T-helper 1 cell treated with Interleukin-12 subunit alpha and Interleukin-12 subunit beta and Interleukin-4 antibody, amounts not matched to agents 30 μg/mL and 1 μg/mL, for 36 hours (primary cell): ENCODE measurements at regions not wholly inside any gene's neighbourhood (a gene's known extent, or its start where the extent isn't known, plus 50 kb on each side); places are given as distances from the start of the nearest gene placed in this dataset.
"Not testable (repeated sequence)": the region's sequence is repeated elsewhere in the genome, so short reads cannot be mapped to it uniquely, and the experiment has no call there.

Experiments used
- H3K27ac Mint-ChIP-seq: one replicate; pipeline ENCODE4 v1.8.0; 2021; ENCODE audit warnings: mild to moderate bottlenecking, mixed read lengths
- H3K27me3 Mint-ChIP-seq: one replicate; pipeline ENCODE4 v1.8.0; 2021; ENCODE audit warnings: low read depth, mixed read lengths
- H3K36me3 Mint-ChIP-seq: one replicate; pipeline ENCODE4 v1.8.0; 2021; ENCODE audit warnings: low read depth, mixed read lengths
- H3K4me1 Mint-ChIP-seq: one replicate; pipeline ENCODE4 v1.8.0; 2021; ENCODE audit warnings: low read depth, mixed read lengths
- H3K4me3 Mint-ChIP-seq: one replicate; pipeline ENCODE4 v1.8.0; 2021; ENCODE audit warnings: mild to moderate bottlenecking, moderate library complexity, mixed read lengths
- H3K9me3 Mint-ChIP-seq: one replicate; pipeline ENCODE4 v1.8.0; 2021; ENCODE audit warnings: mixed read lengths

DNA sequence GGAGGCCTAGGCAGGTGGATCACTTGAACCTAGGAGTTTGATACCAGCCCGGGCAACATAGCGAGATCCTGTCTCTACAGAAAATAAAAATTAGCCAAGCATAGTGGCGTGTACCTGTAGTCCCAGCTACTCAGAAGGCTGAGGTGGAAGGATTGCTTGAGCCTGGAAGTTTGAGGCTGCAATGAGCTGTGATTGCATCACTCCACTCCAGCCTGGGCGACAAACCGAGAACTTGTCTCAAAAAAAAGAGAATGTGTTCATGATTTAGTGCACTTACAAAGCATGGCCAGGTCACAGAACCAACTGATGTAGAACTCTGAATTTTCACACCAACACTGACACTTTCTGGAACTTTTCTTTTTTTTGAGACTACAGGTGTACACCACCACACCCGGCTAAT, 182.7 kb downstream of the ZFP64 start:
- Mint-ChIP-seq H3K36me3 (no peaks in the 10 kb centered on the region), H3K4me3 (no peak overlapping the region), H3K4me1 (no peaks in the 10 kb centered on the region), H3K27me3 (peaks cover 10% of the 10 kb centered on the region), H3K9me3 (peaks cover 9% of the 10 kb centered on the region), H3K27ac (no peak overlapping the region)

DNA sequence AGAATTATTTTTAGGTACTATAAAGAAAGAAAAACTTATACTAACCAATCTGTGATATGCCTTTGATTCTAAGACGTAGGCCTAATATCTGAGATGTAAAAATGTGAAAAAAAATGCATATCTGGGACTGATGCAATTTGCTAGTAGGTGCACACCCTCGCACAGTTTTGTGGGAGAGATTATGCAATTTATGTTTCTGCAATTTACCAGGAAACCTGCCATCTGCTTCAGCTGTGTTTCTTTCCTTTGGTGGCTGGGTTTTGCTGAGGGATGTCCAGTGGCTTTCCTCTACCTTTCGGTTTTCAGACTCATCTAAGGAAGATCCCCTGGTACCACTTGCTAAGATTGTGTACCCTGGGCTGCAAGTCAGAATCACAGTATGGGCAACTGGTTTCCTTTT, 186.9 kb downstream of the ZFP64 start:
- H3K4me1 Mint-ChIP-seq = peaks cover 3% of the 10 kb centered on the region
- peaks cover 21% of the 10 kb centered on the region for H3K27me3 Mint-ChIP-seq
- H3K36me3 Mint-ChIP-seq = no peaks in the 10 kb centered on the region
- H3K4me3 Mint-ChIP-seq = no peak overlapping the region
- no peak overlapping the region for H3K27ac Mint-ChIP-seq
- H3K9me3 Mint-ChIP-seq = no peaks in the 10 kb centered on the region

- no peak overlapping the region for H3K27ac Mint-ChIP-seq
- peaks cover 21% of the 10 kb centered on the region for H3K27me3 Mint-ChIP-seq
- H3K36me3 Mint-ChIP-seq = no peaks in the 10 kb centered on the region
- no peak overlapping the region for H3K4me3 Mint-ChIP-seq
- H3K9me3 Mint-ChIP-seq = no peaks in the 10 kb centered on the region
- H3K4me1 Mint-ChIP-seq = peaks cover 3% of the 10 kb centered on the region
Observed at GRCh38 chr20:52004018-52004417, 187.6 kb downstream of the ZFP64 start.

- no peaks in the 10 kb centered on the region for H3K36me3 Mint-ChIP-seq
- H3K27me3 Mint-ChIP-seq = peaks cover 21% of the 10 kb centered on the region
- H3K4me1 Mint-ChIP-seq = peaks cover 3% of the 10 kb centered on the region
- no peak overlapping the region for H3K4me3 Mint-ChIP-seq
- H3K27ac Mint-ChIP-seq = no peak overlapping the region
- no peaks in the 10 kb centered on the region for H3K9me3 Mint-ChIP-seq
Observed at GRCh38 chr20:52003415-52003814, 188.2 kb downstream of the ZFP64 start.

DNA sequence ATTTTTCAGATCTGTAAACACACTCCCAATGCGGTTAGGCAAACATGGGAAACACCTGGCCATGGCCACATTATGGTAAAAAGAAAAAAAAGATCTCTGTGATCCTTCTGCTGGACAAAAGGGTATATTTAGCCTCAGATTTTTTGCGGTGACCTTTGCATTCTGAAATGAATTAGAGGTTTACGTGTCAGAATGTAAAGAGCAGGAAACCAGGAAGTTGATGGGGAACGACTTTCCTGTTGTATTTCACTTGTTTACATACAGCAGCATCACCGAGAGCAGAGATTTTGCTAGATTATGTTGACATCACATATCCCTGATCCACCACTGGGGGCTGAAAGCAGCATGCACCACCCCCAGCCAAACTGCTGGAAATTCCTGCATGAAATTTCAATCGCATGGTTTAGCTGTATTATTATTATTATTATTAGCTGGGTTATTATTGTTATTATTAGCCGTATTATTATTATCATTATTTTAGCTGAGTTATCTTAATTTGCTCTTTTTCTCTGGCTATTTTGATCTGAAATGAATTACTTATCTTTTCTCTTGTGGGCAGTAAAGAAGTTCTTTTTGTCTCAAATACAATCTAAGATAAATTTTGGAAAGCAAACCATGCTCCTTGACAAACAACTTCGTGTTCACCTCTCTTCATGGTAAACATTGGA, 189.4 kb downstream of the ZFP64 start:
- no peak overlapping the region for H3K27ac Mint-ChIP-seq
- H3K9me3 Mint-ChIP-seq = no peaks in the 10 kb centered on the region
- H3K36me3 Mint-ChIP-seq = no peaks in the 10 kb centered on the region
- H3K4me3 Mint-ChIP-seq = no peak overlapping the region
- peaks cover 21% of the 10 kb centered on the region for H3K27me3 Mint-ChIP-seq
- H3K4me1 Mint-ChIP-seq = peaks cover 3% of the 10 kb centered on the region

DNA sequence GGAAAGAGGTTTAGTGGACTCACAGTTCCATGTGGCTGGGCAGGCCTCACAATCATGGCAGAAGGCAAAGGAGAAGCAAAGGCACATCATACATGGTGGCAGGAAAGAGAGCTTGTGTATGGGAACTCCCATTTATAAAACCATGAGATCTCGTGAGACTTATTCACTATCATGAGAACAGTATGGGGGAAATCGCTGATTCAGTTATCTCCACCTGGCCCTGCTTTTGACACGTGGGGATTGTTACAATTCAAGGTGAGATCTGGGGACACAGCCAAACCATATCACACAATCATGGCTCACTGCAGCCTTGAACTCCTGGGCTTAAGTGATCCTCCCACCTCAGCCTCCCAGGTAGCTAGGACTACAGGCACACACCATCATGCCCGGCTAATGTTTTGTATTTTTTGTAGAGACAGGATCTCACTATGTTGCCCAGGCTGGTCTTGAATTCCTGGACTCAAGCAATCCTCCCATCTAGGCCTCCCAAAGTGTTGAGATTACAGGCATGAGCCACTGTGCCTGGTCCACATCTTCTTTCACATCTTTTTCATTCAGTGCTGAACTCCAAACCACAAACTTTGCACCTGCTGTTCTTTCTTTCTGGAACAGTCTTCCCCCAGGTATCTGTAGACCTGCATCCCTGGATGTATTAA, 194.2 kb downstream of the ZFP64 start:
- not testable (repeated sequence) for H3K27me3 Mint-ChIP-seq, H3K4me1 Mint-ChIP-seq, H3K9me3 Mint-ChIP-seq, H3K36me3 Mint-ChIP-seq, H3K4me3 Mint-ChIP-seq, H3K27ac Mint-ChIP-seq

DNA sequence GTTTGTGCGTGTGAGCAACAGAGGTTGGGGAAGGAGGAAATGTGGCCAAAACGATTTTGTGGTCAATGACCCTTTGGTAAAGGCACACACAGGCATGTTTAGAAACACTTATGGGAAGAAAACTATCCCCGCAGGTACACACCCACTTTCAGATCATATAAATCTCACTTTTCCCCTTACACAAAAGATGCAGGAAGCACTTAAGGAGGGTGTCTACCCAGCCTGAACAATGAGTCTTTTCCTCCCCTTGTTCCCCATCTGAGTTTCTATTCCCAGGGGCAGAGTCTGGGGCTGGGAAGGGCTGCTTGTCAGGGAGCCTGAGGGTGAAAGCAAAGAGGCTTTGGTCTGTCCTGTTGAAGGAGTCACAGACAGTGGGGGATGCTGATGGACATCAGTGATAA, 193.2 kb upstream of the SALL4 start:
- Mint-ChIP-seq H3K36me3 (no peaks in the 10 kb centered on the region), H3K27me3 (no peaks in the 10 kb centered on the region), H3K4me1 (no peaks in the 10 kb centered on the region), H3K4me3 (no peak overlapping the region), H3K9me3 (no peaks in the 10 kb centered on the region), H3K27ac (no peak overlapping the region)

- Mint-ChIP-seq H3K36me3 (no peaks in the 10 kb centered on the region), H3K4me3 (no peak overlapping the region), H3K27me3 (no peaks in the 10 kb centered on the region)
Observed at GRCh38 chr20:51994751-51995417, 192.6 kb upstream of the SALL4 start.

GRCh38 chr20:51987812-51988211, 185.5 kb upstream of the SALL4 start:
- Mint-ChIP-seq H3K27me3 (peaks cover 4% of the 10 kb centered on the region), H3K4me3 (no peak overlapping the region)

More at GRCh38 chr20:51994751-51995417, 192.6 kb upstream of the SALL4 start:
- H3K9me3 Mint-ChIP-seq = no peaks in the 10 kb centered on the region
- no peaks in the 10 kb centered on the region for H3K4me1 Mint-ChIP-seq
- no peak overlapping the region for H3K27ac Mint-ChIP-seq

DNA sequence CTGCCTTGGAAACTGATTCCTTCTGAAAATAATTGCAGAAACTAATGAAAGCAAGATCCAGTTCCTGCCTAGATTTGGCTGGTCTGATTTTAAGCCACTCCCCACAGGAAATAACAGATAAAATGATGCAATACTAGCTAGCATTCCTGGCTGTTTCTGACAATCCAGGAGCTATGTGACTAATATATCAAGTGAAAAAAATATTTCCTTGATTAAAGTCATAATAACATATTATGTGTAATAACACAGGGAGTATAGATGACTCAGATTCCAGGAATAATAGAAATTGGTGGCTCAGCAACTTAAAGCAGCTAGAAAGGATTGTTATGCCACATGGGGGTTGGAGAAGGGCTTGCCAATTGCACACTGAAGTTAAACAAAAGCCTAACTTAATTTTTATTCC, 182.7 kb upstream of the SALL4 start:
- Mint-ChIP-seq H3K27me3 (peaks cover 4% of the 10 kb centered on the region), H3K9me3 (no peaks in the 10 kb centered on the region), H3K36me3 (no peaks in the 10 kb centered on the region), H3K4me1 (peaks cover 3% of the 10 kb centered on the region), H3K27ac (no peak overlapping the region), H3K4me3 (no peak overlapping the region)

More at GRCh38 chr20:51987812-51988211, 185.5 kb upstream of the SALL4 start:
- H3K27ac Mint-ChIP-seq = no peak overlapping the region
- no peaks in the 10 kb centered on the region for H3K9me3 Mint-ChIP-seq
- H3K4me1 Mint-ChIP-seq = peaks cover 3% of the 10 kb centered on the region
- H3K36me3 Mint-ChIP-seq = no peaks in the 10 kb centered on the region

GRCh38 chr20:51980277-51980676, 178.0 kb upstream of the SALL4 start:
- peaks cover 1% of the 10 kb centered on the region for H3K36me3 Mint-ChIP-seq
- H3K4me3 Mint-ChIP-seq = no peak overlapping the region
- H3K27me3 Mint-ChIP-seq = no peaks in the 10 kb centered on the region
- H3K9me3 Mint-ChIP-seq = peaks cover 8% of the 10 kb centered on the region
- H3K27ac Mint-ChIP-seq = no peak overlapping the region
- peaks cover 3% of the 10 kb centered on the region for H3K4me1 Mint-ChIP-seq

DNA sequence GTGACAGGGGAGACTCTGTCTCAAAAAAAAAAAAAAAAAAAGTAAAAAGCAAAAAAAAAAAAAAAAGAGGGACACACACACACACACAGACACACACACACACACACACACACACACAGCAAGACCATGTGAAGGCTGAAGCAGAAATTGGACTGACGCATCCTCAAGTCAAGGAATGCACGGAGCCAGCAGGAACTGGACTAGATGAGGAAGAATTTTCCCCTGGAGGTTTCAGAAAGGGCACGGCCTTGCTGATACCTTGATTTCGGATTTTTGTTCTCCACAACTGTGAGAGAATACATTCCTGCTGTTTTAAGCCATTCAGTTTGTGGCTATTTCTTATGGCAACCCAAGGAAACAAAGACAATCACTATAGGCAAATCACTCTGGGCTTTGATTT, 176.9 kb upstream of the SALL4 start:
- H3K27ac Mint-ChIP-seq = no peak overlapping the region

GRCh38 chr20:51978070-51978501, 175.8 kb upstream of the SALL4 start:
- Mint-ChIP-seq H3K27ac (no peak overlapping the region), H3K27me3 (no peaks in the 10 kb centered on the region), H3K4me1 (no peaks in the 10 kb centered on the region), H3K9me3 (peaks cover 8% of the 10 kb centered on the region), H3K4me3 (no peak overlapping the region), H3K36me3 (peaks cover 1% of the 10 kb centered on the region)

More for the DNA sequence above, 176.9 kb upstream of the SALL4 start:
- Mint-ChIP-seq H3K9me3 (peaks cover 8% of the 10 kb centered on the region), H3K4me3 (no peak overlapping the region), H3K4me1 (no peaks in the 10 kb centered on the region), H3K27me3 (no peaks in the 10 kb centered on the region), H3K36me3 (peaks cover 1% of the 10 kb centered on the region)

DNA sequence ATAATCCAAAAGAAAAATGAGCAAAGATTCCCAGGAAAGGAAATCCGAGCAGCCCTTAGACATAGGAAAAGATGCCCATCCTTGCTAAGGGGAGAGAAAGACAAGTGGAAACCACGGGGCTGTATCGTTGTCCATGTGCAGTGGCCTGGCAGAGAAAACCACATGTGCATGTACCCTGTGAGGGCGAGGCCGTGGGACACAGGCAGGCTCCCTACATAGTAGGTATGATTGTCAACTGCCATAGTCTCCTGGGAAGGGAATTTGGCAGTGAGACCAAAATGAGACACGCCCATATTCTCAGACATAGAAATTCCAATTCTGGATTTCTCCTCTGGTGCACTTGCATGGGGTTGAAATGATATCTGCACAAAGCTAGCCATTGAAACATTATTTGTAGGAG, 169.7 kb upstream of the SALL4 start:
- Mint-ChIP-seq H3K27me3 (no peaks in the 10 kb centered on the region), H3K4me1 (no peaks in the 10 kb centered on the region), H3K4me3 (no peak overlapping the region), H3K27ac (no peak overlapping the region), H3K9me3 (peaks cover 4% of the 10 kb centered on the region), H3K36me3 (no peaks in the 10 kb centered on the region)

DNA sequence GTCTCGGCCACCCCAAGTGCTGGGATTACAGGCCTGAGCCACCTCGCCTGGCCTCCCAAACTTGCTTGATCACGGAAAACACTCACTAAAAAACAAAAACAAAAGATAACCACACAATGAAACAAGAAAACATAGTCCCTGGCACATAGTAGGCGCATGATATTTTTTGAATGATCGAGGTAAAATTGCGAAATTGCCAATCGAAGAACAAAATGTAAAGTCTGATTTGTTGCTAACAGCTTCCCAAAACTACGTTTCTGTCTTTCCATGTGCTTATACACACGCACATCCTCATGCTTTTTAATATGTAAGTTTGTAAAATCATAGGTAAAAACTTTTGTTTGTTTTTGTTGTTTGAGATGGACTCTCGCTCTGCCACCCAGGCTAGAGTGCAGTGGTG, 168.5 kb upstream of the SALL4 start:
- no peaks in the 10 kb centered on the region for H3K4me1 Mint-ChIP-seq
- H3K27me3 Mint-ChIP-seq = no peaks in the 10 kb centered on the region
- no peaks in the 10 kb centered on the region for H3K9me3 Mint-ChIP-seq
- no peak overlapping the region for H3K4me3 Mint-ChIP-seq
- H3K36me3 Mint-ChIP-seq = no peaks in the 10 kb centered on the region
- H3K27ac Mint-ChIP-seq = no peak overlapping the region
